ENCODE measurements at regions not wholly inside any gene's neighbourhood (a gene's known extent, or its start where the extent isn't known, plus 50 kb on each side); places are given as distances from the start of the nearest gene placed in this dataset.

DNA sequence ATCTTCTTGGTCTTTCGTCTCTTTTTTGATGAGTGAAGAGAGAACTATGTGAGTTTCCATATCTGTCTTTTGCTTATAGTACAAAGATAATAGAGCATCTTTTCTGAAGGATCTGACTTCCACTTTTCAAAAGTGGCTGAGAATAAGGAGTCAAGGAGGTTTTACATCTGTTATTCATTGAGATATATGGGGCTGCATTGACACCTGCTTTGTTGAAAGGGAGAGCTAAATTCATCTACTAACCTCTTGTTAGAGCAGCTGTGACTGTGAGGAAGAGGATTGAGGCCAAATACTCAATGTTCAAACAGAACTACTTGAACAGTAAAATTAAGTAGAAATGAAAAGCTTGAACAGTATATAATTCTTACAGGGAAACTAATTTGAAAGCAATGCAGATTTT, 130.2 kb upstream of the ATP2B1 start:
- TF ChIP-seq POLR2A (IDR thresholded peaks at IDR 0.05) (no peak), POLR2AphosphoS5 (IDR thresholded peaks at IDR 0.05) (no peak)
- TF ChIP-seq, protein P1, sequence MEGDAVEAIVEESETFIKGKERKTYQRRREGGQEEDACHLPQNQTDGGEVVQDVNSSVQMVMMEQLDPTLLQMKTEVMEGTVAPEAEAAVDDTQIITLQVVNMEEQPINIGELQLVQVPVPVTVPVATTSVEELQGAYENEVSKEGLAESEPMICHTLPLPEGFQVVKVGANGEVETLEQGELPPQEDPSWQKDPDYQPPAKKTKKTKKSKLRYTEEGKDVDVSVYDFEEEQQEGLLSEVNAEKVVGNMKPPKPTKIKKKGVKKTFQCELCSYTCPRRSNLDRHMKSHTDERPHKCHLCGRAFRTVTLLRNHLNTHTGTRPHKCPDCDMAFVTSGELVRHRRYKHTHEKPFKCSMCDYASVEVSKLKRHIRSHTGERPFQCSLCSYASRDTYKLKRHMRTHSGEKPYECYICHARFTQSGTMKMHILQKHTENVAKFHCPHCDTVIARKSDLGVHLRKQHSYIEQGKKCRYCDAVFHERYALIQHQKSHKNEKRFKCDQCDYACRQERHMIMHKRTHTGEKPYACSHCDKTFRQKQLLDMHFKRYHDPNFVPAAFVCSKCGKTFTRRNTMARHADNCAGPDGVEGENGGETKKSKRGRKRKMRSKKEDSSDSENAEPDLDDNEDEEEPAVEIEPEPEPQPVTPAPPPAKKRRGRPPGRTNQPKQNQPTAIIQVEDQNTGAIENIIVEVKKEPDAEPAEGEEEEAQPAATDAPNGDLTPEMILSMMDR (IDR thresholded peaks at IDR 0.05 in 8 of 11, conservative IDR thresholded peaks at IDR 0.05 in 3 of 11), result no peak

Measured in spleen (tissue), 7 donors.